ENCODE measurements at regions not wholly inside any gene's neighbourhood (a gene's known extent, or its start where the extent isn't known, plus 50 kb on each side); places are given as distances from the start of the nearest gene placed in this dataset.

DNA sequence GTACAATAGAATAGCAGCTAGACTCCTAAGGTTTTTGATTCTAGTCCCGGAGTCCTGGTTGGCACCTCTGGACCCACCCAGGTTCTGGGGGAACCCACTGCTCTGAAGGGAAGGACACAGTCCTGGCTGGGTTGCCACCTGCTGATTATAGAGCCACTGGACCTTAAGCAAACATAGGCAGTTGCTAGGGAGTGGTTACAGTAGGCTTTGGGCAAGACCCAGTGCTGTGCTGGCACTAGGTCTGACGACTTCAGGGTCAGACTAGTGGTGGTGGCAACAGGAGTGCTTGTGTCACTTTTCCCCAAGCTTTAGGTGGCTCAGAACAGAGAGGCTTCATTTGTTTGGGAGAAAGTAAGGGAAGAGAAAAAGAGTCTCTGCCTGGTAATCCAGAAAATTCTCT is 109.8 kb upstream of the C3orf80 start:
- TF ChIP-seq, protein P1, sequence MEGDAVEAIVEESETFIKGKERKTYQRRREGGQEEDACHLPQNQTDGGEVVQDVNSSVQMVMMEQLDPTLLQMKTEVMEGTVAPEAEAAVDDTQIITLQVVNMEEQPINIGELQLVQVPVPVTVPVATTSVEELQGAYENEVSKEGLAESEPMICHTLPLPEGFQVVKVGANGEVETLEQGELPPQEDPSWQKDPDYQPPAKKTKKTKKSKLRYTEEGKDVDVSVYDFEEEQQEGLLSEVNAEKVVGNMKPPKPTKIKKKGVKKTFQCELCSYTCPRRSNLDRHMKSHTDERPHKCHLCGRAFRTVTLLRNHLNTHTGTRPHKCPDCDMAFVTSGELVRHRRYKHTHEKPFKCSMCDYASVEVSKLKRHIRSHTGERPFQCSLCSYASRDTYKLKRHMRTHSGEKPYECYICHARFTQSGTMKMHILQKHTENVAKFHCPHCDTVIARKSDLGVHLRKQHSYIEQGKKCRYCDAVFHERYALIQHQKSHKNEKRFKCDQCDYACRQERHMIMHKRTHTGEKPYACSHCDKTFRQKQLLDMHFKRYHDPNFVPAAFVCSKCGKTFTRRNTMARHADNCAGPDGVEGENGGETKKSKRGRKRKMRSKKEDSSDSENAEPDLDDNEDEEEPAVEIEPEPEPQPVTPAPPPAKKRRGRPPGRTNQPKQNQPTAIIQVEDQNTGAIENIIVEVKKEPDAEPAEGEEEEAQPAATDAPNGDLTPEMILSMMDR (IDR thresholded peaks at IDR 0.05), result no peak
- TF ChIP-seq POLR2A (IDR thresholded peaks at IDR 0.05), result no peak
